Muscle layer of colon (tissue), 2 donors: ENCODE measurements at regions not wholly inside any gene's neighbourhood (a gene's known extent, or its start where the extent isn't known, plus 50 kb on each side); places are given as distances from the start of the nearest gene placed in this dataset.

Source experiments
- H3K27ac ChIP-seq: one replicate; pipeline ENCODE4 v1.7.0; 2013; ENCODE audit warnings: low read depth, mild to moderate bottlenecking, low read length, moderate library complexity
- H3K27me3 ChIP-seq, 2 donors: one replicate each; pipeline ENCODE4 v1.7.0; 2013; ENCODE audit warnings: low read length in 2 of 2, mild to moderate bottlenecking in 2 of 2; ENCODE audit not compliant: insufficient read depth in 2 of 2, control insufficient read depth in 1 of 2
- H3K36me3 ChIP-seq: one replicate; pipeline ENCODE4 v1.7.0; 2013; ENCODE audit warnings: mild to moderate bottlenecking, low read length; ENCODE audit not compliant: insufficient read depth
- H3K4me1 ChIP-seq: one replicate; pipeline ENCODE4 v1.7.0; 2013; ENCODE audit warnings: mild to moderate bottlenecking, low read length; ENCODE audit not compliant: insufficient read depth
- H3K4me3 ChIP-seq, 2 donors: one replicate each; pipeline ENCODE4 v1.7.0; 2013; ENCODE audit warnings: low read length in 2 of 2, low read depth in 1 of 2, mild to moderate bottlenecking in 1 of 2, moderate library complexity in 1 of 2
- H3K9ac ChIP-seq: one replicate; pipeline ENCODE4 v1.7.0; 2013; ENCODE audit warnings: low read length
- H3K9me3 ChIP-seq: one replicate; pipeline ENCODE4 v1.7.0; 2013; ENCODE audit warnings: mild to moderate bottlenecking, low read length
- donor health status: abdominal sarcoma.
- donor health status: Adenocarcinoma of cecum.

GRCh38 chr18:25710981-25711380, 359.0 kb upstream of the ZNF521 start:
- H3K4me1 ChIP-seq = no peaks in the 10 kb centered on the region

DNA sequence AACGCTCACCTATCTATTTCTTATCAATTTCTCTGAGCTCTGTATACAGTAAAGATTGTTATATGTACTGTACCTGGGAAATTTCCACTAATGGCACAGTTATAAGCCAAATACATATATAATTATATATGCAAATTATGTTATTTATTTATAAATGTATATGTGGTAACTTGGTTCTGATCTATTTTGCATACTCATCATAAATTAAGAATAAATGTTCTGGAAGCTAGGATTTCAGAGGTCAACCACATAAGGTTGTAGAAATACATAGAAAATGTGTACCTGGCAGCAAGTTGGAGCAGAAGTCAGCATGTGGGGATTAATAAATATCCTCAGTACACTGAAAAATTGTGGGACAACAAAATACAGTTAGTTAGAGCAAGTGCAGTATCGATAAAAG, 353.7 kb upstream of the ZNF521 start:
- H3K4me3 ChIP-seq = no peak overlapping the region
- no peak overlapping the region for H3K9ac ChIP-seq
- H3K36me3 ChIP-seq = no peaks in the 10 kb centered on the region
- no peak overlapping the region for H3K27ac ChIP-seq
- no peaks in the 10 kb centered on the region for H3K4me1 ChIP-seq
- H3K9me3 ChIP-seq = no peaks in the 10 kb centered on the region
- no peaks in the 10 kb centered on the region for H3K27me3 ChIP-seq

More at GRCh38 chr18:25710981-25711380, 359.0 kb upstream of the ZNF521 start:
- Histone ChIP-seq H3K9ac (no peak overlapping the region), H3K4me3 (no peak overlapping the region), H3K9me3 (no peaks in the 10 kb centered on the region), H3K27ac (no peak overlapping the region), H3K27me3 (no peaks in the 10 kb centered on the region), H3K36me3 (no peaks in the 10 kb centered on the region)

GRCh38 chr18:25704494-25704893, 352.5 kb upstream of the ZNF521 start:
- Histone ChIP-seq H3K4me3 (no peak overlapping the region), H3K4me1 (no peaks in the 10 kb centered on the region), H3K36me3 (no peaks in the 10 kb centered on the region), H3K9ac (no peak overlapping the region), H3K27ac (no peak overlapping the region), H3K9me3 (no peaks in the 10 kb centered on the region), H3K27me3 (no peaks in the 10 kb centered on the region)

DNA sequence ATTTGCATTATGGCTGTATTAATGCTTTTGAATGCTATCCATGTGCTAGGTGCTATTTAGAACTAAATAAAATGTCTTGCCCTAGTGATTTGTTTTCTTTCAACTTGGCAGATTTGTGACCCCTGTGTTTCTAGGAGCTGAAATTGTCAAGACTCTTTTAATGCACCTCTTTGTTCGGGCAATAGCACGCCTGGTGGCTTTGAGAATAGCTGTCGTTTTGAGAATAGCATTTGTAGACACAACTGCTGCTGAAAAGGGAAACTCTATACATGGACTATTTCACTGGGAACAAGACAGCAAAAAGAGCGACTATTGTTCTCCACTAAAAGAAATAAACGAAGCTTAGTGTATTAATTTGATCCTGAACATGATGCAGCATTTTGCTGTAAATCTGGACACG, 352.1 kb upstream of the ZNF521 start:
- H3K9ac ChIP-seq = no peak overlapping the region
- H3K27me3 ChIP-seq = no peaks in the 10 kb centered on the region
- no peak overlapping the region for H3K4me3 ChIP-seq
- H3K27ac ChIP-seq = no peak overlapping the region
- H3K9me3 ChIP-seq = no peaks in the 10 kb centered on the region
- H3K36me3 ChIP-seq = no peaks in the 10 kb centered on the region
- no peaks in the 10 kb centered on the region for H3K4me1 ChIP-seq

DNA sequence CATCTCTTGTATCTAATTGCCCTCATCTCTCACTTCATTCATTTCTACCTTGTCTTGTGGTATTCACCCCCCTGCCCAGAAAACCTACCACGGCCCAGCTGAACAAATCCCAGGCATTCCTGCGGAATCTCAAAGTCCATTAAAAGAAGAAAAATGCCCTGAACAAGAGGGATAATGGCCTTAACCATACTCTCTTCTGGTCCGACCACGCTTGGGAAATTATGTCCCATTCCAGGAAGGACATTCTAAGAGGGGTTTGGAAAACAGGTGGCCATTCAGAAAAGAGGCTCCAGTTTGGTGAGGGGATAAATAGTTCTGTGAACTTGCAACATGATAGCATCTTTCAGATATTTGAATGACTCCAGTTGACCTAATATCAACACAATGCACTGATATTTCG, 349.9 kb upstream of the ZNF521 start:
- no peak overlapping the region for H3K4me3 ChIP-seq

GRCh38 chr18:25686960-25687500, 335.1 kb upstream of the ZNF521 start:
- Histone ChIP-seq H3K27me3 (no peaks in the 10 kb centered on the region), H3K36me3 (no peaks in the 10 kb centered on the region), H3K27ac (no peak overlapping the region), H3K9ac (no peak overlapping the region), H3K4me1 (no peaks in the 10 kb centered on the region), H3K4me3 (no peak overlapping the region), H3K9me3 (no peaks in the 10 kb centered on the region)

More for the DNA sequence above, 349.9 kb upstream of the ZNF521 start:
- H3K27ac ChIP-seq = no peak overlapping the region
- H3K9ac ChIP-seq = no peak overlapping the region
- no peaks in the 10 kb centered on the region for H3K4me1 ChIP-seq
- H3K9me3 ChIP-seq = no peaks in the 10 kb centered on the region
- no peaks in the 10 kb centered on the region for H3K27me3 ChIP-seq
- H3K36me3 ChIP-seq = no peaks in the 10 kb centered on the region

GRCh38 chr18:25685088-25685487, 333.1 kb upstream of the ZNF521 start:
- Histone ChIP-seq H3K9me3 (no peaks in the 10 kb centered on the region), H3K9ac (no peak overlapping the region), H3K36me3 (no peaks in the 10 kb centered on the region), H3K4me1 (no peaks in the 10 kb centered on the region), H3K4me3 (no peak overlapping the region), H3K27ac (no peak overlapping the region), H3K27me3 (no peaks in the 10 kb centered on the region)

- Histone ChIP-seq H3K27ac (no peak overlapping the region), H3K4me1 (no peaks in the 10 kb centered on the region), H3K4me3 (no peak overlapping the region), H3K27me3 (no peaks in the 10 kb centered on the region), H3K9ac (no peak overlapping the region), H3K36me3 (no peaks in the 10 kb centered on the region), H3K9me3 (no peaks in the 10 kb centered on the region)
Observed at GRCh38 chr18:25679491-25679890, 327.5 kb upstream of the ZNF521 start.

- Histone ChIP-seq H3K9me3 (no peaks in the 10 kb centered on the region), H3K27ac (no peak overlapping the region), H3K27me3 (no peaks in the 10 kb centered on the region), H3K36me3 (no peaks in the 10 kb centered on the region), H3K4me1 (no peaks in the 10 kb centered on the region), H3K4me3 (no peak overlapping the region), H3K9ac (no peak overlapping the region)
Observed at GRCh38 chr18:25678221-25678620, 326.3 kb upstream of the ZNF521 start.

- no peaks in the 10 kb centered on the region for H3K27me3 ChIP-seq
- no peak overlapping the region for H3K4me3 ChIP-seq
- no peaks in the 10 kb centered on the region for H3K4me1 ChIP-seq
- H3K9ac ChIP-seq = no peak overlapping the region
- no peaks in the 10 kb centered on the region for H3K9me3 ChIP-seq
- H3K27ac ChIP-seq = no peak overlapping the region
- H3K36me3 ChIP-seq = no peaks in the 10 kb centered on the region
Observed at GRCh38 chr18:25675123-25675850, 323.3 kb upstream of the ZNF521 start.

- Histone ChIP-seq H3K4me1 (no peaks in the 10 kb centered on the region), H3K27me3 (no peaks in the 10 kb centered on the region), H3K36me3 (no peaks in the 10 kb centered on the region), H3K4me3 (no peak overlapping the region), H3K9me3 (no peaks in the 10 kb centered on the region), H3K9ac (no peak overlapping the region), H3K27ac (no peak overlapping the region)
Observed at GRCh38 chr18:25674183-25674582, 322.2 kb upstream of the ZNF521 start.

DNA sequence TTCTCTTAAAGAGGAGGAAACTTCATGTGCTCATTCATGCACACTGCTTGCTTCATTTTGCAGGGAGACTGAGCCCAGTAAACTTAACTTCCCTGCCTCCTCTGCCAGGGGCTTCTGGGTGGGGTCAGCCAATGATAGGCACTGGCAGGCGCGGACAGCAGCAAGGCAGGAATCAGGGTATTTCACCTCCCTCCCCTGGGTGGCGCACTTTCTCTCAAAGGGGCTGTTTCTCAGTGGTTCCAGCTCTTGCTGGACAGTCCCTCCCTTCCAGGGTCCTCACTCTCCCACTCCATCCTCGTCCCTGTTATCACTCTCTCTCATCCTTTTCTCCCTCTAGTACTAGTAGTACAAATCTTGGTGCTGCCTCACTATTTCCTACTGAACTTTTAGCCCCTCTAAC, 320.5 kb upstream of the ZNF521 start:
- Histone ChIP-seq H3K4me3 (no peak overlapping the region), H3K9ac (no peak overlapping the region), H3K9me3 (no peaks in the 10 kb centered on the region), H3K27me3 (no peaks in the 10 kb centered on the region), H3K4me1 (no peaks in the 10 kb centered on the region), H3K36me3 (no peaks in the 10 kb centered on the region), H3K27ac (no peak overlapping the region)
